NCI-H460 (cell line): ENCODE measurements at regions not wholly inside any gene's neighbourhood (a gene's known extent, or its start where the extent isn't known, plus 50 kb on each side); places are given as distances from the start of the nearest gene placed in this dataset.

Experiments
- DNase-seq: peaks from one replicate; pipeline ENCODE4 v3.0.0-alpha.2; 2016; ENCODE audit warnings: low read depth; ENCODE audit errors: extremely low read depth

- no peak for DNase-seq
Observed at GRCh38 chr6:62480544-62480943, 194.5 kb upstream of the KHDRBS2 start.

DNA sequence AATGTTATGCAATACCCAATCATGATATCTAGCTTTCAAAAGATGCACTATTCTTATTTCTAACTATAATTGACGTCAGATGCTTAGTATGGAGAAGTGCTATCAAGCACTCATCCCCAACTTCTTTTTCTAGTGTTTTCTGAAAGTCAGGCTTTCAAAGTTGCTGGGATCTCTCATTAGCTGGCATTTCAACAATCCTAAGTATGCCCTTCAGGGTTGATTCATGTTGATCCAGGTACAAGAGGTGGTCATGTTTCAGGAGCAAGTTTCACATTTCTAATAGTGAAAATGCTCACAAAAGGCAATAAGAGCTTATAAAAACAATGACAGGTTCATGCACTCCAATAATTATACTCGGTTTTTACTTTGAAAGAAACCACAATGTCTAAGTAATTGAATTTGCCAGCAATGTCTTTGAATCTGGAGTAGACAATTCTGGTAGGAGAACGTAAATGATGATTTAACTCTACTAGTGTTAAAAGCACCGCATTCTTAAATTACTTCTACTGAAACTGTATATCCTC, 193.7 kb upstream of the KHDRBS2 start:
- no peak for DNase-seq

DNA sequence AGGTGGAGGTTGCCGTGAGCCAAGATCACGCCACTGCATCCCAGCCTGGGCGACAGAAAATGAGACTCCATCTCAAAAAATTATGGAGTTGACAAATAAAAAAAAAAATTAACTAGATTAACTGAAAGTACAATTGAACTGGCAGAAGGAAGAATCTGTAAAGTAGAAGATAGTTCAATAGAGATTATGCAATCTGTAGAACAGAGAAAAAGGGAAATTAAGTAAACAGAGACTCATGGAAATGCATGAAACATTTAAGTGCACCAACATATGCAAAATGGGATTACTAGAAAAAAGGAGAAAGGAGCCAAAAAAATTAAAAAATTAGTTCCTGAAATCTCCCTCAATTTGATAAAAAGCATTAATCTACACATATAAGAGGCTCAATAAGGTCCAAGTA, 188.8 kb upstream of the KHDRBS2 start:
- no peak for DNase-seq

DNA sequence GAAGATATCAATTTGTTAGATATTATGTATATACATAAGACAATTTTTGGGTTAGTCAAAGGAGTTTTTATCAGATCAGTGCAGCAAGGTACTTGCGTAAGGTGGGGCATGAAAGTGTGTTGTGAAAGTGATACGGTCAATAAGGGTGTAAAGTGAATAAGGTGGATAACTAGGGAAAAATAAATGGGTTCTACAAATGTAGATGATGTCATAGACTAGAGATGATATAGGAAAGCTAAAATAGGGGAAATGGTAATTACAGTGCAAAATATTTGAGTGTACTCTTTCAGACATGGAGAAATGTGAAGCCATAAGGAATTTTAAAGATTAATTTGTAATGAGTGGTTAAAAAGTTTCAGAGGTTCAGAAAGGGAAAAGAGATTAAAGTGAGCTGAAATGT, 180.6 kb upstream of the KHDRBS2 start:
- DNase-seq = no peak

GRCh38 chr6:62465206-62465605, 179.2 kb upstream of the KHDRBS2 start:
- DNase-seq = no peak

- DNase-seq = no peak
Observed at GRCh38 chr6:62452586-62452985, 166.6 kb upstream of the KHDRBS2 start.

DNA sequence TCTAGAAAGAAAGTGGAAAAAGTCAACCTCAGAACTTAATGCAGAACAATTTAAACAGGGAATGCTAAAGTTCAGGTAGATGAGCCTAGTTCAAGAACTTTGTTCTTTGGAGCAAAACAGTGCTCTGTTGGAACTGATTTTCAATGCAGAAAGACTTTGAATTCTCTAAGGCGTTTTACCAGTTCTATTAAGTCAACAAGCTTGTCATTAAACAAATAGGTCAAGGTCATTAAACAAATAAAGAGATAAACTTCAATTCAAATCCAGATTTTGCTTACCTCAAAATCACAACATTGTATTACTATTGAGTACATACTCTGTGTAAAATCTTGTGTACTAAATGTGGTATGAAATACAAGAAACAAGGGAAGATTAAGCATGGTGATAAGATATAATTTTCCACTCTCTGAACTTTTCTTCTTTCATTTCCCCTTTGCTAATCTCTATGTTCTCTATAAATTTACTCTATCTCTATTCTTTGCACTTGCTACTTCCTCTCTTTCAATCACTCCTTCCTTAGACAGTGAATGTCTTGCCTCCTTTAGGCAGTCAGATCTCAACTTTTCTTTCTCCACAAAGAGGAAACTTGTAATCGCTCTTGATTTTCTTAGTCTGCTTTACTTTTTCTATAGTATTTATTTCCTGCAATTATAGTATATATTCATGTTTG, 160.8 kb upstream of the KHDRBS2 start:
- no peak for DNase-seq

- no peak for DNase-seq
Observed at GRCh38 chr6:62445521-62445920, 159.5 kb upstream of the KHDRBS2 start.

GRCh38 chr6:62441182-62441581, 155.2 kb upstream of the KHDRBS2 start:
- DNase-seq = no peak

DNA sequence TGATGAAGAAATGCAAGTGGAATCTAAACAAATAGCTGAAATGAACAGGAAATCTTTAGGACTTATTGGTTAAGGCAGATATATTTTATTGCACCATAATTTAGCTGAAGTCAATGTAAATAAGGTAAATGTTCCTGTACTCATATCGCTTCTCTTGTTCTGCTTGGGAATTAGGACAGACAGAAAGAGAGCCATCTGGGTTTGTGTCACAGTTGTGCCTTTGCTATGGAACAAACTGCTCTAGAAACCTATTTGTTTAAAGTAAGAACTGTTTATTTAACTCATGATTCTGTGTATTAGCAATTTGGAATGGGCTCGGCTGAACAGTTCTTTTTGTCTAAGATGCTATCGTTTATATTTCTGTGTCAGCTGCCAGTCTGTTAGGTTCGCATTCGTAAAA, 143.8 kb upstream of the KHDRBS2 start:
- no peak for DNase-seq

GRCh38 chr6:62400521-62401259, 114.7 kb upstream of the KHDRBS2 start:
- no peak for DNase-seq

DNA sequence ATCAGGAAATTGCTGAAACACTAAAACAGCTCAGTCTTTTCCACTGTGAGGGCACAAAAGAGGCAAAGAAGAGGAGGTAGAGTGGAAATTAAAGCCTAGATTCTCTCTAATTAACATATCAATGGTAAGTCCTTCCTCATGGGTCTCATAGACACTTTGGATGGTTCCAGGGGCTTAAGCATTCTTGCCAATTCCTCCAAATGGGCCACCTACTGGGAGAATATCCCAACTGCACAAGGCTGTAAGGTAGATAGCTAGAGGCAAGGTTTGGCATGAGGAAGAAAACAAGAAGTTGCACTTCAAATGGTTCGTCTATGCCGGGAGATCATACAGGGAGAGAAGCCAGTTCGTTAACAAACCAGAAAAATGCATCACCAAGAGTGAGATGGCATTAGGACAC, 107.6 kb upstream of the KHDRBS2 start:
- DNase-seq = no peak

- no peak for DNase-seq
Observed at GRCh38 chr6:62392291-62392690, 106.3 kb upstream of the KHDRBS2 start.

DNA sequence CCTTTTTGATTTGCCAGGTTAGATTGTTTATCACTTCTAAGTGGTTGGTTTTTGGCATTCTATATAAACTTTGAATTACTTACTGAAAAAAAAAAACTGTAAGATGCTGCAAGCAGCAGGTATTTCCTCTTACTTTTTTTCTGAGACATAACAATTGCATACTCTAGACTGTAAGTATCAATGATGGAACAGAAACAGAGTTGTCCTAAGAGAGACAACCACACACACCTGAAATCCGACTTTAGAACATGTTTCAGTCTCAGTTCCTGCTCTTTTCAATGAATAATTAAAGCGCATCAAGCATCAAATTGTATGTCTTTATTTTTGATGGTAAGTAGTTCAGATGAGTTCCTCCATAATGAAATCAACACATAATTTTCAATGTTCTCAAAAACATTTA, 105.3 kb upstream of the KHDRBS2 start:
- no peak for DNase-seq

DNA sequence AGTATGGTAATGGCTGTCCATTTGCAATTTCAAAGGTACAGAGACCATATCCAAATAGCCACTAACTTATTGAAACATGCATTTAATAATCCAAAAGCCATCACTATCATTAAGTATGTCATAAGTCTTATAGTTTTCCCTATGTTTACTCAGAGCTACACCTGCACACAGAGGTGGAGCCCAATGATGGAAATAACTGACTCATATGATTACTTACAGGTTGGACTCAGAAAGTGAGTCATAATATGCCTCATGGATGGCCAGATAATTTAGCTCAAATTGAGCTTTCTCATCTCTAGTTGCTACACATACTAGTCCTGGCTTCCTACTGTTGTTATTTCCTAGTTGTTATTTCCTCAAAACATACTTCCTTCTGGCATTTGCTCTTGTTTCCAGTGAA, 104.4 kb upstream of the KHDRBS2 start:
- DNase-seq = no peak

GRCh38 chr6:62371453-62372210, 85.6 kb upstream of the KHDRBS2 start:
- DNase-seq = no peak

- no peak for DNase-seq
Observed at GRCh38 chr6:62367601-62368000, 81.6 kb upstream of the KHDRBS2 start.

GRCh38 chr6:62362097-62362496, 76.1 kb upstream of the KHDRBS2 start:
- no peak for DNase-seq

GRCh38 chr6:62357835-62358234, 71.8 kb upstream of the KHDRBS2 start:
- DNase-seq = no peak

DNA sequence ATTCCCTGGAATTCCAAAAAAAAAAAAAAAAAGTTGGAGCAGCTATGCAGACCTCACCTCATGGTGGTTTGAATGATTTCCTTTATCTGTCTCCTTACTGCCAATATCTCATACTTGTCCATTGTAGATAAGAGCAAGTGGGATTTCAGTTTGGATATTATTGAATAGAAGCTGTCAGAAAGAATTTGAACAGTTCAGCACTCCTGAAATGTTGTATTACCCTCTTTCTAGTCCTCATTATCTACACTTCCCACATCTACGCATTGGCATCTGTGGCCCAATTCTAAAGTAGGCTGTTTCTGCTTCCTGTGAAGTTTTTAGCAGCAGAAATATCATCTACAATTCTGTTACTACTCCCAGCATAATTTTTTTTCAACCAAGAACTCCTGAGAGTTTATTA, 68.2 kb upstream of the KHDRBS2 start:
- DNase-seq = no peak

DNA sequence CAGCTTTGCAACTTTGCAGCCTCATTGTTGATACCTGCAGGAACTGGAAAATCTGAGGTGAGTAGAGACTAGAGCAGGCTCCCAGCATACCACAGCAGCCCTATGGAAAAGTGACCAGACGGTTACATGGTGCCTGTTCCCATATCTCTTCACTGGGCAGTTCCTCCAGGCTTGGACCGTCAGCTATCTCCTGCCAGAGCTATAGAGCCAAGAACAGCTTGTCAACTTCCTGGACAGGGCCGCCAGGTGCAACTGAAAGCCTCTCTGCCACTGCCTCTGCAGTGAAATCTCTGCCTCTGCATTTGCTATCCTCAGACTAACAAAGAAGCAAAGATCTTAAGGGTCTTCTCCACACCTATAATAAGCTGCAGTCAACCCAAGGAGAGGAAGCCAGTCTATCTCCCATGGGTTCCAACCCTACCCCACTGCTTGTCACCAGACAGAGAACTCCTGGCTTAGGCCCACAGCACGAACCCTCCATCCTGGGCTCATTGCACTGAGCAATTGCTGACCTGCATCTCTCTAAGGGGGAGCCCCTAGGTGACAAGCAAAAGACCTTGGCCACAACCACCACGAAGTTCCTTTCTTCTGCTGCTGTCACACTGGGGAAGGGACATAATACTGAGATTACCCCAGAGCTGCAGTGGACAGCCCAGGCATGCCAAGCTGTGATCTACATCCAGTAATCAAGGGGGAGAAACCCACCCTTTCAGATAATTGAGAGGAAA, 60.1 kb upstream of the KHDRBS2 start:
- DNase-seq = no peak
